VCaP (cell line): ENCODE measurements at regions not wholly inside any gene's neighbourhood (a gene's known extent, or its start where the extent isn't known, plus 50 kb on each side); places are given as distances from the start of the nearest gene placed in this dataset.

Source experiments
- H3K27ac ChIP-seq: fragments of 450-650 bp; 2 replicates; pipeline ENCODE4 v1.5.1; 2017
- CTCF ChIP-seq: fragments of 450-650 bp; conservative IDR thresholded peaks from 2 replicates; pipeline ENCODE4 v1.5.1; 2017; ENCODE audit warnings: mild to moderate bottlenecking, moderate library complexity

GRCh38 chr9:99327667-99328066 is 105.6 kb downstream of the SEC61B start:
- no peak overlapping the region for H3K27ac ChIP-seq
- TF ChIP-seq CTCF = no peak

GRCh38 chr9:99335280-99335679 is 113.2 kb downstream of the SEC61B start:
- no peak overlapping the region for H3K27ac ChIP-seq
- no peak for TF ChIP-seq CTCF

- H3K27ac ChIP-seq = no peak overlapping the region
- TF ChIP-seq CTCF = no peak
Observed at GRCh38 chr9:99336005-99336404, 113.9 kb downstream of the SEC61B start.

GRCh38 chr9:99336531-99336930 is 114.4 kb downstream of the SEC61B start:
- no peak for TF ChIP-seq CTCF
- no peak overlapping the region for H3K27ac ChIP-seq

- TF ChIP-seq CTCF = no peak
- no peak overlapping the region for H3K27ac ChIP-seq
Observed at GRCh38 chr9:99340281-99340680, 118.2 kb downstream of the SEC61B start.

GRCh38 chr9:99341686-99342085 is 119.6 kb downstream of the SEC61B start:
- TF ChIP-seq CTCF = no peak
- H3K27ac ChIP-seq = no peak overlapping the region

- TF ChIP-seq CTCF = no peak
- H3K27ac ChIP-seq = no peak overlapping the region
Observed at GRCh38 chr9:99345451-99345850, 123.4 kb downstream of the SEC61B start.

- H3K27ac ChIP-seq = no peak overlapping the region
- TF ChIP-seq CTCF = no peak
Observed at GRCh38 chr9:99345942-99346341, 123.9 kb downstream of the SEC61B start.
